ENCODE measurements at regions not wholly inside any gene's neighbourhood (a gene's known extent, or its start where the extent isn't known, plus 50 kb on each side); places are given as distances from the start of the nearest gene placed in this dataset.
A peak's percentile ranks its signal among the peaks of the same experiment; 100 is the strongest.
"Not testable (repeated sequence)": the region's sequence is repeated elsewhere in the genome, so short reads cannot be mapped to it uniquely, and the experiment has no call there.

GRCh38 chr9:108049671-108050494, 560.3 kb upstream of the KLF4 start:
- DNase-seq = peak; percentile 71

- DNase-seq = no peak
These were observed 559.5 kb upstream of the KLF4 start for GRCh38 chr9:108049026-108049607.

- no peak for DNase-seq
These were observed 558.9 kb upstream of the KLF4 start for GRCh38 chr9:108048406-108049025.

GRCh38 chr9:108047777-108048176, 558.2 kb upstream of the KLF4 start:
- DNase-seq = not testable (repeated sequence)

GRCh38 chr9:108047264-108047663, 557.7 kb upstream of the KLF4 start:
- no peak for DNase-seq

- DNase-seq = no peak
These were observed 556.3 kb upstream of the KLF4 start for GRCh38 chr9:108045851-108046250.

- DNase-seq = no peak
These were observed 554.0 kb upstream of the KLF4 start for GRCh38 chr9:108043585-108043984.

- no peak for DNase-seq
These were observed 552.0 kb upstream of the KLF4 start for GRCh38 chr9:108041551-108041950.

GRCh38 chr9:108040783-108041182, 551.2 kb upstream of the KLF4 start:
- no peak for DNase-seq

- DNase-seq = no peak
These were observed 549.9 kb upstream of the KLF4 start for GRCh38 chr9:108039493-108039892.

- DNase-seq = no peak
These were observed 549.4 kb upstream of the KLF4 start for GRCh38 chr9:108039012-108039411.

GRCh38 chr9:108035487-108035886, 545.9 kb upstream of the KLF4 start:
- no peak for DNase-seq

GRCh38 chr9:108033976-108034964, 544.7 kb upstream of the KLF4 start:
- no peak for DNase-seq

- DNase-seq = not testable (repeated sequence)
These were observed 542.5 kb upstream of the KLF4 start for GRCh38 chr9:108032079-108032478.

- DNase-seq = not testable (repeated sequence)
These were observed 541.7 kb upstream of the KLF4 start for GRCh38 chr9:108031221-108031620.

- DNase-seq = not testable (repeated sequence)
These were observed 537.1 kb upstream of the KLF4 start for GRCh38 chr9:108026718-108027117.

- DNase-seq = no peak
These were observed 535.0 kb upstream of the KLF4 start for GRCh38 chr9:108024604-108025003.

GRCh38 chr9:108022246-108022935, 532.8 kb upstream of the KLF4 start:
- no peak for DNase-seq

GRCh38 chr9:108021096-108021710, 531.6 kb upstream of the KLF4 start:
- DNase-seq = no peak

GRCh38 chr9:108019821-108020220, 530.3 kb upstream of the KLF4 start:
- no peak for DNase-seq

- no peak for DNase-seq
These were observed 528.1 kb upstream of the KLF4 start for GRCh38 chr9:108017671-108018070.

GRCh38 chr9:108016446-108016845, 526.9 kb upstream of the KLF4 start:
- DNase-seq = no peak
